ENCODE measurements at regions not wholly inside any gene's neighbourhood (a gene's known extent, or its start where the extent isn't known, plus 50 kb on each side); places are given as distances from the start of the nearest gene placed in this dataset.

- Histone ChIP-seq H3K4me3 (ENCODE audit: insufficient read depth, low read depth, low read length, poor library complexity, severe bottlenecking) (no peak overlapping the region), H3K27me3 (replicated peaks; ENCODE audit: control insufficient read depth, insufficient read depth, low read length, poor library complexity, severe bottlenecking) (no peaks in the 10 kb centered on the region), H3K4me1 (ENCODE audit: control insufficient read depth, insufficient read depth, low read length, poor library complexity, severe bottlenecking) (no peaks in the 10 kb centered on the region), H3K27ac (ENCODE audit: insufficient read depth, low read length, poor library complexity, severe bottlenecking) (no peak overlapping the region), H3K36me3 (ENCODE audit: control insufficient read depth, insufficient read depth, low read length) (no peaks in the 10 kb centered on the region), H3K9me3 (ENCODE audit: control insufficient read depth, low read length) (no peaks in the 10 kb centered on the region)
- DNase-seq: no peak
Measured at GRCh38 chr14:53450871-53451270, 297.7 kb upstream of the DDHD1 start.

GRCh38 chr14:53448682-53449081 lies 295.6 kb upstream of the DDHD1 start:
- no peaks in the 10 kb centered on the region for H3K9me3 ChIP-seq (ENCODE audit: control insufficient read depth, low read length)
- H3K4me1 ChIP-seq (ENCODE audit: control insufficient read depth, insufficient read depth, low read length, poor library complexity, severe bottlenecking): no peaks in the 10 kb centered on the region
- no peak overlapping the region for H3K27ac ChIP-seq (ENCODE audit: insufficient read depth, low read length, poor library complexity, severe bottlenecking)
- DNase-seq: no peak
- H3K27me3 ChIP-seq (replicated peaks; ENCODE audit: control insufficient read depth, insufficient read depth, low read length, poor library complexity, severe bottlenecking): no peaks in the 10 kb centered on the region
- H3K4me3 ChIP-seq (ENCODE audit: insufficient read depth, low read depth, low read length, poor library complexity, severe bottlenecking): no peak overlapping the region
- H3K36me3 ChIP-seq (ENCODE audit: control insufficient read depth, insufficient read depth, low read length): no peaks in the 10 kb centered on the region

GRCh38 chr14:53444677-53445312 lies 291.7 kb upstream of the DDHD1 start:
- Histone ChIP-seq H3K36me3 (ENCODE audit: control insufficient read depth, insufficient read depth, low read length) (no peaks in the 10 kb centered on the region), H3K4me3 (ENCODE audit: insufficient read depth, low read depth, low read length, poor library complexity, severe bottlenecking) (no peak overlapping the region), H3K27ac (ENCODE audit: insufficient read depth, low read length, poor library complexity, severe bottlenecking) (no peak overlapping the region), H3K4me1 (ENCODE audit: control insufficient read depth, insufficient read depth, low read length, poor library complexity, severe bottlenecking) (no peaks in the 10 kb centered on the region), H3K9me3 (ENCODE audit: control insufficient read depth, low read length) (no peaks in the 10 kb centered on the region), H3K27me3 (replicated peaks; ENCODE audit: control insufficient read depth, insufficient read depth, low read length, poor library complexity, severe bottlenecking) (no peaks in the 10 kb centered on the region)
- no peak for DNase-seq

- no peaks in the 10 kb centered on the region for H3K4me1 ChIP-seq (ENCODE audit: control insufficient read depth, insufficient read depth, low read length, poor library complexity, severe bottlenecking)
- no peak for DNase-seq
- H3K36me3 ChIP-seq (ENCODE audit: control insufficient read depth, insufficient read depth, low read length): no peaks in the 10 kb centered on the region
- H3K4me3 ChIP-seq (ENCODE audit: insufficient read depth, low read depth, low read length, poor library complexity, severe bottlenecking): no peak overlapping the region
- H3K27me3 ChIP-seq (replicated peaks; ENCODE audit: control insufficient read depth, insufficient read depth, low read length, poor library complexity, severe bottlenecking): no peaks in the 10 kb centered on the region
- H3K9me3 ChIP-seq (ENCODE audit: control insufficient read depth, low read length): no peaks in the 10 kb centered on the region
- H3K27ac ChIP-seq (ENCODE audit: insufficient read depth, low read length, poor library complexity, severe bottlenecking): no peak overlapping the region
Measured at GRCh38 chr14:53441789-53442188, 288.7 kb upstream of the DDHD1 start.

GRCh38 chr14:53437858-53438257 lies 284.7 kb upstream of the DDHD1 start:
- Histone ChIP-seq H3K4me3 (ENCODE audit: insufficient read depth, low read depth, low read length, poor library complexity, severe bottlenecking) (no peak overlapping the region), H3K9me3 (ENCODE audit: control insufficient read depth, low read length) (no peaks in the 10 kb centered on the region), H3K36me3 (ENCODE audit: control insufficient read depth, insufficient read depth, low read length) (no peaks in the 10 kb centered on the region), H3K4me1 (ENCODE audit: control insufficient read depth, insufficient read depth, low read length, poor library complexity, severe bottlenecking) (no peaks in the 10 kb centered on the region), H3K27me3 (replicated peaks; ENCODE audit: control insufficient read depth, insufficient read depth, low read length, poor library complexity, severe bottlenecking) (no peaks in the 10 kb centered on the region), H3K27ac (ENCODE audit: insufficient read depth, low read length, poor library complexity, severe bottlenecking) (no peak overlapping the region)
- DNase-seq: no peak

GRCh38 chr14:53432378-53432802 lies 279.3 kb upstream of the DDHD1 start:
- Histone ChIP-seq H3K4me3 (ENCODE audit: insufficient read depth, low read depth, low read length, poor library complexity, severe bottlenecking) (no peak overlapping the region), H3K9me3 (ENCODE audit: control insufficient read depth, low read length) (no peaks in the 10 kb centered on the region), H3K4me1 (ENCODE audit: control insufficient read depth, insufficient read depth, low read length, poor library complexity, severe bottlenecking) (no peaks in the 10 kb centered on the region), H3K27me3 (replicated peaks; ENCODE audit: control insufficient read depth, insufficient read depth, low read length, poor library complexity, severe bottlenecking) (no peaks in the 10 kb centered on the region), H3K36me3 (ENCODE audit: control insufficient read depth, insufficient read depth, low read length) (no peaks in the 10 kb centered on the region), H3K27ac (ENCODE audit: insufficient read depth, low read length, poor library complexity, severe bottlenecking) (no peak overlapping the region)
- DNase-seq: no peak

- Histone ChIP-seq H3K4me3 (ENCODE audit: insufficient read depth, low read depth, low read length, poor library complexity, severe bottlenecking) (no peak overlapping the region), H3K27ac (ENCODE audit: insufficient read depth, low read length, poor library complexity, severe bottlenecking) (no peak overlapping the region), H3K27me3 (replicated peaks; ENCODE audit: control insufficient read depth, insufficient read depth, low read length, poor library complexity, severe bottlenecking) (no peaks in the 10 kb centered on the region), H3K9me3 (ENCODE audit: control insufficient read depth, low read length) (no peaks in the 10 kb centered on the region), H3K4me1 (ENCODE audit: control insufficient read depth, insufficient read depth, low read length, poor library complexity, severe bottlenecking) (no peaks in the 10 kb centered on the region), H3K36me3 (ENCODE audit: control insufficient read depth, insufficient read depth, low read length) (no peaks in the 10 kb centered on the region)
- DNase-seq: no peak
Measured at GRCh38 chr14:53430870-53431269, 277.7 kb upstream of the DDHD1 start.

- no peak overlapping the region for H3K4me3 ChIP-seq (ENCODE audit: insufficient read depth, low read depth, low read length, poor library complexity, severe bottlenecking)
- DNase-seq: no peak
- H3K9me3 ChIP-seq (ENCODE audit: control insufficient read depth, low read length): no peaks in the 10 kb centered on the region
- H3K27ac ChIP-seq (ENCODE audit: insufficient read depth, low read length, poor library complexity, severe bottlenecking): no peak overlapping the region
- H3K27me3 ChIP-seq (replicated peaks; ENCODE audit: control insufficient read depth, insufficient read depth, low read length, poor library complexity, severe bottlenecking): no peaks in the 10 kb centered on the region
- H3K4me1 ChIP-seq (ENCODE audit: control insufficient read depth, insufficient read depth, low read length, poor library complexity, severe bottlenecking): no peaks in the 10 kb centered on the region
- H3K36me3 ChIP-seq (ENCODE audit: control insufficient read depth, insufficient read depth, low read length): no peaks in the 10 kb centered on the region
Measured at GRCh38 chr14:53412819-53413675, 259.9 kb upstream of the DDHD1 start.

- no peak for DNase-seq
- Histone ChIP-seq H3K4me3 (ENCODE audit: insufficient read depth, low read depth, low read length, poor library complexity, severe bottlenecking) (no peak overlapping the region), H3K36me3 (ENCODE audit: control insufficient read depth, insufficient read depth, low read length) (no peaks in the 10 kb centered on the region), H3K27me3 (replicated peaks; ENCODE audit: control insufficient read depth, insufficient read depth, low read length, poor library complexity, severe bottlenecking) (no peaks in the 10 kb centered on the region), H3K27ac (ENCODE audit: insufficient read depth, low read length, poor library complexity, severe bottlenecking) (no peak overlapping the region), H3K9me3 (ENCODE audit: control insufficient read depth, low read length) (no peaks in the 10 kb centered on the region), H3K4me1 (ENCODE audit: control insufficient read depth, insufficient read depth, low read length, poor library complexity, severe bottlenecking) (no peaks in the 10 kb centered on the region)
Measured at GRCh38 chr14:53411125-53411524, 258.0 kb upstream of the DDHD1 start.

- no peak overlapping the region for H3K27ac ChIP-seq (ENCODE audit: insufficient read depth, low read length, poor library complexity, severe bottlenecking)
- H3K4me1 ChIP-seq (ENCODE audit: control insufficient read depth, insufficient read depth, low read length, poor library complexity, severe bottlenecking): no peaks in the 10 kb centered on the region
- H3K27me3 ChIP-seq (replicated peaks; ENCODE audit: control insufficient read depth, insufficient read depth, low read length, poor library complexity, severe bottlenecking): no peaks in the 10 kb centered on the region
- DNase-seq: no peak
- no peaks in the 10 kb centered on the region for H3K9me3 ChIP-seq (ENCODE audit: control insufficient read depth, low read length)
- H3K36me3 ChIP-seq (ENCODE audit: control insufficient read depth, insufficient read depth, low read length): no peaks in the 10 kb centered on the region
- H3K4me3 ChIP-seq (ENCODE audit: insufficient read depth, low read depth, low read length, poor library complexity, severe bottlenecking): no peak overlapping the region
Measured at GRCh38 chr14:53409969-53410368, 256.8 kb upstream of the DDHD1 start.

Data from effector memory CD4-positive, alpha-beta T cell (primary cell).